Caco-2 (cell line): ENCODE measurements at regions not wholly inside any gene's neighbourhood (a gene's known extent, or its start where the extent isn't known, plus 50 kb on each side); places are given as distances from the start of the nearest gene placed in this dataset.

Experiments used
- BruUV-seq: library from RNA; stranded (reverse); fragments of 400-500 nt; replicated peaks from 2 replicates; lab custom pipeline; 2021; lab: Mats Ljungman, UMichigan
- CTCF ChIA-PET: fragments of 300-600 bp; sonication (Branson Sonifier 250); formaldehyde crosslinking; loops from one replicate; lab custom pipeline; 2022; ENCODE audit warnings: antibody characterized with exemption; lab: Charles Lee
- POLR2A ChIA-PET: fragments of 300-600 bp; sonication (Branson Sonifier 250); formaldehyde crosslinking; loops from one replicate; lab custom pipeline; 2022; ENCODE audit warnings: antibody characterized with exemption; lab: Charles Lee
- DNase-seq, 2 experiments: peaks; one replicate each; pipeline versions ENCODE4 v3.0.0 to v3.0.0-alpha.2; 2020 to 2022
- H3K27me3 ChIP-seq: replicated peaks from 2 replicates; pipeline ENCODE4 v1.6.0; 2011; ENCODE audit warnings: low read length; ENCODE audit not compliant: control insufficient read depth, insufficient read depth
- H3K36me3 ChIP-seq: 2 replicates; pipeline ENCODE4 v1.5.1; 2011; ENCODE audit warnings: low read length; ENCODE audit not compliant: control insufficient read depth, insufficient read depth
- H3K4me1 ChIP-seq: fragments of 250-450 bp; sonication (Bioruptor Pico); 2 replicates; pipeline ENCODE4 v1.5.1; 2020; ENCODE audit warnings: mild to moderate bottlenecking
- H3K4me3 ChIP-seq: 2 replicates; pipeline ENCODE4 v1.5.1; 2011; ENCODE audit warnings: low read depth, mild to moderate bottlenecking, control low read depth, low read length
- H3K9me3 ChIP-seq: fragments of 250-450 bp; sonication (Bioruptor Pico); 2 replicates; pipeline ENCODE4 v1.5.1; 2020; ENCODE audit warnings: mild to moderate bottlenecking, moderate library complexity
- H3K27ac Mint-ChIP-seq: one replicate; pipeline ENCODE4 v1.8.0; 2022; ENCODE audit warnings: mixed read lengths; ENCODE audit not compliant: unreplicated experiment
- H3K27me3 Mint-ChIP-seq: one replicate; pipeline ENCODE4 v1.8.0; 2022; ENCODE audit warnings: mixed read lengths; ENCODE audit not compliant: insufficient read depth, unreplicated experiment
- H3K36me3 Mint-ChIP-seq: one replicate; pipeline ENCODE4 v1.8.0; 2022; ENCODE audit warnings: mild to moderate bottlenecking, mixed read lengths; ENCODE audit not compliant: insufficient read depth, unreplicated experiment
- H3K4me1 Mint-ChIP-seq: one replicate; pipeline ENCODE4 v1.8.0; 2022; ENCODE audit warnings: low read depth, mixed read lengths; ENCODE audit not compliant: unreplicated experiment
- H3K4me3 Mint-ChIP-seq: one replicate; pipeline ENCODE4 v1.8.0; 2022; ENCODE audit warnings: mild to moderate bottlenecking, moderate library complexity, mixed read lengths; ENCODE audit not compliant: unreplicated experiment
- H3K9me3 Mint-ChIP-seq: one replicate; pipeline ENCODE4 v1.8.0; 2022; ENCODE audit warnings: mixed read lengths; ENCODE audit not compliant: unreplicated experiment
- intact Hi-C: fragments of 100-400 bp; cut with micrococcal nuclease; formaldehyde crosslinking; loops from one replicate; pipeline ENCODE4 v1.10.0; 2022; ENCODE audit not compliant: unreplicated experiment
- TF ChIP-seq, protein P1 (sequence below), 2 experiments: fragments of 200-600 bp in 1 of 2; IDR thresholded peaks; 1 replicate in 1 of 2; 2 replicates in 1 of 2; pipeline versions ENCODE4 v1.5.1 to v1.8.0; 2011 to 2022; ENCODE audit warnings: antibody characterized with exemption in 1 of 2, control low read depth in 1 of 2, inconsistent platforms in 1 of 2, low read depth in 1 of 2, low read length in 1 of 2, mild to moderate bottlenecking in 1 of 2, moderate library complexity in 1 of 2; ENCODE audit not compliant: insufficient read depth in 1 of 2, severe bottlenecking in 1 of 2, unreplicated experiment in 1 of 2

- Mint-ChIP-seq H3K4me3 (no peak overlapping the region), H3K36me3 (no peaks in the 10 kb centered on the region), H3K27me3 (peaks cover 8% of the 10 kb centered on the region), H3K4me1 (no peaks in the 10 kb centered on the region), H3K9me3 (no peaks in the 10 kb centered on the region), H3K27ac (no peak overlapping the region)
- no peaks in the 10 kb centered on the region for H3K36me3 ChIP-seq
- BruUV-seq, result no TSS peak
- POLR2A ChIA-PET, result no interaction called here
- TF ChIP-seq, protein P1, sequence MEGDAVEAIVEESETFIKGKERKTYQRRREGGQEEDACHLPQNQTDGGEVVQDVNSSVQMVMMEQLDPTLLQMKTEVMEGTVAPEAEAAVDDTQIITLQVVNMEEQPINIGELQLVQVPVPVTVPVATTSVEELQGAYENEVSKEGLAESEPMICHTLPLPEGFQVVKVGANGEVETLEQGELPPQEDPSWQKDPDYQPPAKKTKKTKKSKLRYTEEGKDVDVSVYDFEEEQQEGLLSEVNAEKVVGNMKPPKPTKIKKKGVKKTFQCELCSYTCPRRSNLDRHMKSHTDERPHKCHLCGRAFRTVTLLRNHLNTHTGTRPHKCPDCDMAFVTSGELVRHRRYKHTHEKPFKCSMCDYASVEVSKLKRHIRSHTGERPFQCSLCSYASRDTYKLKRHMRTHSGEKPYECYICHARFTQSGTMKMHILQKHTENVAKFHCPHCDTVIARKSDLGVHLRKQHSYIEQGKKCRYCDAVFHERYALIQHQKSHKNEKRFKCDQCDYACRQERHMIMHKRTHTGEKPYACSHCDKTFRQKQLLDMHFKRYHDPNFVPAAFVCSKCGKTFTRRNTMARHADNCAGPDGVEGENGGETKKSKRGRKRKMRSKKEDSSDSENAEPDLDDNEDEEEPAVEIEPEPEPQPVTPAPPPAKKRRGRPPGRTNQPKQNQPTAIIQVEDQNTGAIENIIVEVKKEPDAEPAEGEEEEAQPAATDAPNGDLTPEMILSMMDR (IDR thresholded peaks at IDR 0.05; ENCODE audit: insufficient read depth in 1 of 2, low read depth in 1 of 2, low read length in 1 of 2, severe bottlenecking in 1 of 2, unreplicated experiment in 1 of 2), result no peak
- CTCF ChIA-PET, result no interaction called here
- H3K4me1 ChIP-seq, result no peaks in the 10 kb centered on the region
- no peaks in the 10 kb centered on the region for H3K9me3 ChIP-seq
- H3K27me3 ChIP-seq, result no peaks in the 10 kb centered on the region
- intact Hi-C loops, result no loop called here
- no peak for DNase-seq
- H3K4me3 ChIP-seq, result no peak overlapping the region
These were observed 454.9 kb downstream of the BTBD3 start for GRCh38 chr20:12372557-12372956.

DNA sequence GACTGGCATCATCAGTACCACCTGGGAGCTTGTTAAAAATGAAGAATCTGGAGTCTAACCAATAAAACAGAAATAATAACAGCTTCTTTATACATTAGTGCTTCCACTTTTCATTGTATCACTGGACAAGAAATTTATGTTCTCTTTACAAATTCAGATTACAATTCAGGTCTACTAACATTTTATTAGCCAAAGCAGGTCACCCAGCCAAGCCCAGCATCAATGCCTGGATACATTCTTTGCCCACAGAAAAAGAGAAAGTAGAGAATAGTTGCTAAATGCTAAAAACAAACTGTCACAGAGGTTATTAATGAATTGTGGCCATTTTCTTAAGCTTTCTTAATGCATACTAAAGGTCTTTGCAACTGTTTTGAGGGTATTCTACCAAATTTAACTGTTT, 458.3 kb downstream of the BTBD3 start:
- no TSS peak for BruUV-seq
- H3K27me3 Mint-ChIP-seq, result peaks cover 17% of the 10 kb centered on the region
- H3K4me1 Mint-ChIP-seq, result no peaks in the 10 kb centered on the region
- no peak overlapping the region for H3K4me3 Mint-ChIP-seq
- TF ChIP-seq, protein P1 (IDR thresholded peaks at IDR 0.05; ENCODE audit: insufficient read depth in 1 of 2, low read depth in 1 of 2, low read length in 1 of 2, severe bottlenecking in 1 of 2, unreplicated experiment in 1 of 2), result no peak
- H3K9me3 ChIP-seq, result no peaks in the 10 kb centered on the region
- CTCF ChIA-PET, result no interaction called here
- no peaks in the 10 kb centered on the region for H3K36me3 Mint-ChIP-seq
- POLR2A ChIA-PET, result no interaction called here
- H3K36me3 ChIP-seq, result no peaks in the 10 kb centered on the region
- no peaks in the 10 kb centered on the region for H3K4me1 ChIP-seq
- no peak overlapping the region for H3K27ac Mint-ChIP-seq
- H3K27me3 ChIP-seq, result no peaks in the 10 kb centered on the region
- intact Hi-C loops, result no loop called here
- no peaks in the 10 kb centered on the region for H3K9me3 Mint-ChIP-seq
- DNase-seq, result no peak
- no peak overlapping the region for H3K4me3 ChIP-seq

GRCh38 chr20:12383821-12384220, 466.1 kb downstream of the BTBD3 start:
- no peaks in the 10 kb centered on the region for H3K36me3 ChIP-seq
- POLR2A ChIA-PET, result no interaction called here
- H3K27me3 ChIP-seq, result no peaks in the 10 kb centered on the region
- no peak for DNase-seq
- no peaks in the 10 kb centered on the region for H3K4me1 ChIP-seq
- no peaks in the 10 kb centered on the region for H3K9me3 ChIP-seq
- H3K9me3 Mint-ChIP-seq, result no peaks in the 10 kb centered on the region
- H3K4me3 ChIP-seq, result no peak overlapping the region
- H3K4me1 Mint-ChIP-seq, result no peaks in the 10 kb centered on the region
- no TSS peak for BruUV-seq
- TF ChIP-seq, protein P1 (IDR thresholded peaks at IDR 0.05; ENCODE audit: insufficient read depth in 1 of 2, low read depth in 1 of 2, low read length in 1 of 2, severe bottlenecking in 1 of 2, unreplicated experiment in 1 of 2), result no peak
- H3K4me3 Mint-ChIP-seq, result no peak overlapping the region
- H3K27me3 Mint-ChIP-seq, result peaks cover 9% of the 10 kb centered on the region
- CTCF ChIA-PET, result no interaction called here
- no peaks in the 10 kb centered on the region for H3K36me3 Mint-ChIP-seq
- H3K27ac Mint-ChIP-seq, result no peak overlapping the region
- intact Hi-C loops, result no loop called here
